Aorta (tissue), 5 donors: ENCODE measurements at regions not wholly inside any gene's neighbourhood (a gene's known extent, or its start where the extent isn't known, plus 50 kb on each side); places are given as distances from the start of the nearest gene placed in this dataset.

Source experiments
- ATAC-seq: fragments of 200-7000 bp; cut with Tn5 transposase; one replicate; pipeline ENCODE4 v1.9.1; 2022; ENCODE audit warnings: moderate library complexity; ENCODE audit not compliant: low FRiP score
- DNase-seq, 2 donors: peaks; one replicate each; pipeline ENCODE4 v3.0.0-alpha.2; 2020
- H3K27ac ChIP-seq, 2 donors: one replicate each; pipeline ENCODE4 v1.5.1; 2013; ENCODE audit warnings: low read length in 2 of 2, mild to moderate bottlenecking in 2 of 2, moderate library complexity in 2 of 2, control low read depth in 1 of 2, inconsistent platforms in 1 of 2, low read depth in 1 of 2
- H3K27me3 ChIP-seq, 2 donors: one replicate each; pipeline ENCODE4 v1.6.1; 2013; ENCODE audit warnings: control low read depth in 1 of 2, low read length in 1 of 2, mild to moderate bottlenecking in 1 of 2, moderate library complexity in 1 of 2; ENCODE audit not compliant: insufficient read depth in 2 of 2, control insufficient read depth in 1 of 2
- H3K36me3 ChIP-seq, 2 donors: one replicate each; pipeline ENCODE4 v1.6.1; 2013; ENCODE audit warnings: control low read depth in 1 of 2, low read length in 1 of 2, mild to moderate bottlenecking in 1 of 2; ENCODE audit not compliant: insufficient read depth in 2 of 2, control insufficient read depth in 1 of 2
- H3K4me1 ChIP-seq, 2 donors: one replicate each; pipeline ENCODE4 v1.6.1; 2013; ENCODE audit warnings: low read length in 2 of 2, control low read depth in 1 of 2, mild to moderate bottlenecking in 1 of 2, moderate library complexity in 1 of 2; ENCODE audit not compliant: insufficient read depth in 2 of 2, control insufficient read depth in 1 of 2
- H3K4me3 ChIP-seq, 2 donors: one replicate each; pipeline ENCODE4 v1.5.1; 2013; ENCODE audit warnings: low read length in 2 of 2, control low read depth in 1 of 2, mild to moderate bottlenecking in 1 of 2
- H3K9me3 ChIP-seq: one replicate; pipeline ENCODE4 v1.6.1; 2013; ENCODE audit warnings: mild to moderate bottlenecking, low read length; ENCODE audit not compliant: control insufficient read depth
- WGBS, 2 donors: extraction: QIAGEN DNeasy Blood & Tissue Kit; methylation state at CpG; one replicate each; pipeline ENCODE4 v1.1.7; 2013; 5-methylcytosine and 5-hydroxymethylcytosine counted together
- intact Hi-C, 2 donors: fragments of 100-400 bp; cut with DNase I; formaldehyde crosslinking; loops; one replicate each; pipeline versions ENCODE4 v1.14.2 to v1.15.0; 2022
- donor health status: healthy with polysubstance abuse.
- donor health status: Bipolar disorder and iron deficiency.
- donor health status: DM: no; HTN: no; CAD: no.
- donor health status: DM: no; HTN: no; CAD: no.
- donor health status: DM: yes; HTN: yes; CAD: no.

DNA sequence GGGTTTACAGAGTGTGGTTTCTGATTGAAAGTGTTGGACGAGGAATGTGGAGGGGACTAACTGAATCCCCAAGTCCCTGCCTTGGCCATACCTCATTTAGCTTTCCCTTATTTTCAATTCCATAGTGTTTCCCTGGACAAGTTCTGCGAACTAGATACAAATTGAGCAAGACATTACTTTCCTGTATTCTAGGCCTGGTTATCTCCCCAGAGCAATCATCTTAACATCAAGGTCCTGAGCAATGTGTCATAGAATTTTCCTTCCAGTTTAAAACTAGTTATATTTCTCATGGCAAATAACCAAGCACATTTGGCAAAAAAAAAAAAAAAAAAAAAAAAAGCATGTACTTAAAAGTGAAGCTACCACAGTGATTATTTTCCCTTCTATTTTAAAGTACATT, 330.1 kb downstream of the CDH11 start:
- Histone ChIP-seq H3K4me3 (no peak overlapping the region), H3K36me3 (no peaks in the 10 kb centered on the region), H3K4me1 (peaks cover 4% of the 10 kb centered on the region in 2 donors), H3K27ac (no peak overlapping the region), H3K9me3 (no peaks in the 10 kb centered on the region), H3K27me3 (no peaks in the 10 kb centered on the region)
- DNase-seq (no peak), ATAC-seq (no peak)
- intact Hi-C loops = loop anchor here in 1 of 2 donors (5.0 kb wide), 1 partner anchor 314 kb away; no protein-coding TSS in a partner anchor
- WGBS, 2 donors = 57 to 68% methylated on average over 2 of the region's 2 CpGs

DNA sequence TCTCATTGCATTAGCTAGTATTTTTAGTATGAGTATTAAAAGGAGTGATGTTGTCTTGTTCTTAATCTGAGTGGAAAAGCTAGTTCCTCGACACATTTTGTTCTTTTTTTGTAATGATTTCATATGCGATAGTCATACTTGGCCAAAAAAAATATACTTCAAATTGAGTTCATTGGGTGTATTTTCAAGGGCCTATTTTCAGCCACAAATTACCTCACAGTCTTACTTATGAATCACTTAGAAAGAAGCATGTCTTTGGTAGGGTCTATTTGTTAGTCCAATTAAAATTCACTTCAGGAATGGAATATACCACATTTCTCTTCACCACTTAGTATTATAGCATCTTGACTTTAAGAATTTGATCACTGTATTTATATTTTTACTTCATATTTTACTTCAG, 337.2 kb downstream of the CDH11 start:
- H3K27me3 ChIP-seq = no peaks in the 10 kb centered on the region
- no peak for DNase-seq
- WGBS, 2 donors = 2 to 11% methylated on average over 2 of the region's 2 CpGs
- no peaks in the 10 kb centered on the region for H3K4me1 ChIP-seq
- ATAC-seq = no peak
- intact Hi-C loops = no loop called here
- H3K27ac ChIP-seq = no peak overlapping the region
- no peaks in the 10 kb centered on the region for H3K36me3 ChIP-seq
- no peak overlapping the region for H3K4me3 ChIP-seq
- no peaks in the 10 kb centered on the region for H3K9me3 ChIP-seq

DNA sequence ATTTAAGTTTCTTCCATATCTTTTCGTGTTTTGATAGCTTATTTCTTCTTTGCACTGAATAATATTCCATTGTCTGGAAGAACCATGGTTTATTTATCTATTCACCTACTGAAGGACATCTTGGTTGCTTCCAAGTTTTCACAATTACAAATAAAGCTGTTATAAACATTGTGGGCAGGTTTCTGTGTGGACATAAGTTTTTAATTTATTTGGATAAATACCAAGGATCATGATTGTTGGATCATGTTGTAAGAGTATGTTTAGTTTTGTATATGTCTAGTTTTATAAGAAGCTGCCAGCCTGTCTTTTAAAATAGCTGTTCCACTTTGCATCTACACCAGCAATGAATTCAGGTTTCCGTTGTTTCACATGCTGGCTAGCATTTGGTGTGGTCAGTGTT, 339.4 kb downstream of the CDH11 start:
- no peaks in the 10 kb centered on the region for H3K4me1 ChIP-seq
- DNase-seq = no peak
- no peak for ATAC-seq
- no peaks in the 10 kb centered on the region for H3K9me3 ChIP-seq
- intact Hi-C loops = no loop called here
- no peaks in the 10 kb centered on the region for H3K27me3 ChIP-seq
- no peak overlapping the region for H3K27ac ChIP-seq
- WGBS, 2 donors = 96 to 99% methylated on average over 2 of the region's 2 CpGs
- no peaks in the 10 kb centered on the region for H3K36me3 ChIP-seq
- no peak overlapping the region for H3K4me3 ChIP-seq

DNA sequence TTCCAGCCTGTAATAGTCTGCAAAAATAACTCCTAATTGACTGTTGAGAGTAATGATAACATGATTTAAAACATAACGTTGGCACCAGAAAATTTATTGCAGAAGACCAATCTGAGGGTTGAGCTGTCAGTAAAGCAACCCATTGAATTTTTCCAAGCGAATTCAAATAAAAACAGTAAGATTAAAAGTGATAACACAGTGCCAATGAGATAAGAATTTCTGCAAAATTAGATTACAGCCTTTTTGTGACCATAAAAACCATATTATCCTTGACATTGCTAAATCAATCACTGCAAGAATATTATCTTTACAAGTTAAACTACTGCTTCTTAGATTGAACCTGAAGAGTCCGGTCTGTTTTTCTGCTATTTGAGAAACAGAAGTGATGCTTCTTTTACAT, 341.4 kb downstream of the CDH11 start:
- no peak overlapping the region for H3K4me3 ChIP-seq
- H3K9me3 ChIP-seq = no peaks in the 10 kb centered on the region
- H3K4me1 ChIP-seq = no peaks in the 10 kb centered on the region
- DNase-seq = no peak
- whole genome bisulfite sequencing, 2 donors = 7 to 16% methylated on average over 3 of the region's 3 CpGs
- no peaks in the 10 kb centered on the region for H3K27me3 ChIP-seq
- no peak for ATAC-seq
- no peak overlapping the region for H3K27ac ChIP-seq
- H3K36me3 ChIP-seq = no peaks in the 10 kb centered on the region
- intact Hi-C loops = no loop called here

DNA sequence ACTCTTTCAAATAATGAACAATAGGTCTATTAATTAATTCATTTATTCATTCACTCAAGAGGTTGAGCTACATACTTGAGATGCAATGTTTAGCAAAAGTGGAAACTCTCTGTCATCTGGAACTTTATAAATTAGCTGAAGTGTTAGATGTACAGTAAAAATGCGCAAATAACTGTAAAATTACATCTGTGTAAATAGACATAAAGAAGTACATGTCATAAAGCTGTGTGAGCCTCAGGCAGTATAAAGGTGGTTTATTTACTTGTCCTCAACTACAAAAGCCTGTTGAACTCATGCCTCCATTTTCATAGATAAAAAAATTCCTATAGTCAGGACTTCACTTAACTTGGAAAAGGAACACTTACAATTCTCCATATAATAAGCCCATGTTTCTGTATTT, 343.1 kb downstream of the CDH11 start:
- WGBS, 2 donors = 97% methylated on average over 1 of the region's 1 CpG
- no peaks in the 10 kb centered on the region for H3K27me3 ChIP-seq
- H3K36me3 ChIP-seq = no peaks in the 10 kb centered on the region
- ATAC-seq = no peak
- H3K4me3 ChIP-seq = no peak overlapping the region
- no peaks in the 10 kb centered on the region for H3K9me3 ChIP-seq
- no peak for DNase-seq
- no peaks in the 10 kb centered on the region for H3K4me1 ChIP-seq
- H3K27ac ChIP-seq = no peak overlapping the region
- intact Hi-C loops = no loop called here

DNA sequence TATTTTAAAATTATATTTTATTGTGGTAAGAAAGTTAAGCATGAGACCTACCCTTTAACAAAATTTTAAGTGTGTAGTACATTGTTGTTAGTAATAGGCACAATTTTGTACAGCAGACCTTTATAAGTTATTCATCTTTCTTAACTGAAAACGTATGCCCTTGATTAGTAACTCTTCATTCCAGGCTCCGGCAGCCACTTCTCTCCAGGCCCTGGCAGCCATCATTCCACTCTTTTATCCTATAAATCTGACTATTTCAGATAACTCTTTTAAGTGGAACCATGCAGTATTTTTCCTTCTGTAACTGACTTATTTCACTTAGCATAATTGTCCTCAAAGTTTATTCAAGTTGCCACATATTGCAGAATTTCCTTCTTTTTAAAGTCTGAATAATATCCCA, 348.2 kb downstream of the CDH11 start:
- no peaks in the 10 kb centered on the region for H3K4me1 ChIP-seq
- H3K27me3 ChIP-seq = no peaks in the 10 kb centered on the region
- no peaks in the 10 kb centered on the region for H3K9me3 ChIP-seq
- no peak for DNase-seq
- ATAC-seq = no peak
- intact Hi-C loops = no loop called here
- WGBS, 2 donors = 89 to 94% methylated on average over 2 of the region's 2 CpGs
- H3K36me3 ChIP-seq = no peaks in the 10 kb centered on the region
- H3K4me3 ChIP-seq = no peak overlapping the region
- no peak overlapping the region for H3K27ac ChIP-seq

DNA sequence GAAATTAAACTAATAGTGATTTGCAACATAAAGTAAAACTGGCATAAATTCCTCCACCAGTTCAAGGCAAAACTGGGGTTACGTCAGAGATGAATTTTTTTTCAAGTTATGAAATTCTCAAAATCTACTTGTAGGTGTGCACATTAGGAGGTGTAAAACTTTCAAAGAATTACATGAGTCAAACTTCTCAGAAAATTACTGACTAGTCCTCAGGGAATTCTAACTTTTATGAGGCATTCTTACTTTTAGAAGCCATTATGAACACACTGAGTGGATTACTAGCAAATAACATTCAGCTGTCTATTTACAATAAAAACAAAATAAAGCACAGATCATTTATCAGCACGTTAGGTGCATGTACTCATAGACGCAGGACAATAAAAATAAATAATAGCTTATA, 348.7 kb downstream of the CDH11 start:
- intact Hi-C loops = no loop called here
- ATAC-seq = no peak
- H3K27me3 ChIP-seq = no peaks in the 10 kb centered on the region
- no peaks in the 10 kb centered on the region for H3K4me1 ChIP-seq
- H3K36me3 ChIP-seq = no peaks in the 10 kb centered on the region
- no peak for DNase-seq
- no peak overlapping the region for H3K4me3 ChIP-seq
- 74 to 87% methylated on average over 3 of the region's 3 CpGs for WGBS, 2 donors
- no peak overlapping the region for H3K27ac ChIP-seq
- no peaks in the 10 kb centered on the region for H3K9me3 ChIP-seq

DNA sequence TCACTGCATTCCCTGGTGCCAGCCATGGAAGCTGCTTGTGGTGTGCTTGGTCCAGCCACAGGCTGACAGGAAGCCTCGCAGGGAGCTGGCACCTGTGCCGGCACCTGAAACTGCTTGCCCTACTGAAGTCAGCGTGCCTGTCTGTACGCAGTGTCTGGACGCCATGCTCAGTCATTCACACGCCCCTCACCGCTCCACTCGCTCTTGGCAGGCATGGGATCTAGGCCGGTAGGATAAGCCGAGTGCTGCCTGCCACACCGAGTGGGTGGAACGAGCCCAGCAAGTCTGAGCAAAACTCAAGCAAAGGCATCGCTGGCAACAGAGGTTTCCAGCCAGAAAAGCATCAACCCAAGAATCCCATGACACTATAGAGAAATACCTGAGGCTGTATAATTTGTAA, 350.6 kb downstream of the CDH11 start:
- DNase-seq = no peak
- no peak for ATAC-seq
- no peaks in the 10 kb centered on the region for H3K36me3 ChIP-seq
- H3K4me1 ChIP-seq = no peaks in the 10 kb centered on the region
- 94 to 95% methylated on average over 13 of the region's 13 CpGs for WGBS, 2 donors
- no peaks in the 10 kb centered on the region for H3K9me3 ChIP-seq
- no peaks in the 10 kb centered on the region for H3K27me3 ChIP-seq
- no peak overlapping the region for H3K4me3 ChIP-seq
- no peak overlapping the region for H3K27ac ChIP-seq
- intact Hi-C loops = no loop called here

DNA sequence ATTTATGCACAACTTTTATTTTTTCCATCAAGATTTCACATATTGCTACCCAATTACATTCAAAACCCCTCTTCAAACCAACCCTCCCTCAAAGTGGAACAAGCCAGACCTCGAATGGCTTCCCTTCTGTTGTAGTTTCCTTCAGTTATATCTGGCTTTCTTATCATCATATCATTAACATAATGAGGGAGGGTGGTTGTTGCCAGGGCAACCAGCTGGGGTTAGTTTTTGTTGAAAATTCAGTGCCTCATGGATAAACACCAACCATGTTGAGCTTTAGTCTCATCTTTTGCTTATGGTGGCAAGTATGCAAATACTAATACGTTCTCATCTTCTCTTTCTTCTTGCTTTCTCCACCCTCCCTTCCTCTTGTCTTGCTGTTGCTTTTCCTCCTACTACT, 359.7 kb downstream of the CDH11 start:
- intact Hi-C loops = no loop called here
- Histone ChIP-seq H3K27ac (no peak overlapping the region), H3K4me1 (no peaks in the 10 kb centered on the region), H3K4me3 (no peak overlapping the region), H3K27me3 (no peaks in the 10 kb centered on the region), H3K9me3 (no peaks in the 10 kb centered on the region), H3K36me3 (no peaks in the 10 kb centered on the region)
- DNase-seq (no peak), ATAC-seq (no peak)
- 73 to 78% methylated on average over 2 of the region's 2 CpGs for WGBS, 2 donors
